ENCODE measurements at regions not wholly inside any gene's neighbourhood (a gene's known extent, or its start where the extent isn't known, plus 50 kb on each side); places are given as distances from the start of the nearest gene placed in this dataset.
"Not testable (repeated sequence)": the region's sequence is repeated elsewhere in the genome, so short reads cannot be mapped to it uniquely, and the experiment has no call there.

- not testable (repeated sequence) for DNase-seq
Measured at GRCh38 chr4:155439760-155440159, 63.0 kb upstream of the MAP9 start.

GRCh38 chr4:155434904-155435303, 58.1 kb upstream of the MAP9 start:
- DNase-seq: no peak

- DNase-seq: no peak
Measured at GRCh38 chr4:155434366-155434765, 57.6 kb upstream of the MAP9 start.

- no peak for DNase-seq
Measured at GRCh38 chr4:155433636-155434360, 57.0 kb upstream of the MAP9 start.

DNA sequence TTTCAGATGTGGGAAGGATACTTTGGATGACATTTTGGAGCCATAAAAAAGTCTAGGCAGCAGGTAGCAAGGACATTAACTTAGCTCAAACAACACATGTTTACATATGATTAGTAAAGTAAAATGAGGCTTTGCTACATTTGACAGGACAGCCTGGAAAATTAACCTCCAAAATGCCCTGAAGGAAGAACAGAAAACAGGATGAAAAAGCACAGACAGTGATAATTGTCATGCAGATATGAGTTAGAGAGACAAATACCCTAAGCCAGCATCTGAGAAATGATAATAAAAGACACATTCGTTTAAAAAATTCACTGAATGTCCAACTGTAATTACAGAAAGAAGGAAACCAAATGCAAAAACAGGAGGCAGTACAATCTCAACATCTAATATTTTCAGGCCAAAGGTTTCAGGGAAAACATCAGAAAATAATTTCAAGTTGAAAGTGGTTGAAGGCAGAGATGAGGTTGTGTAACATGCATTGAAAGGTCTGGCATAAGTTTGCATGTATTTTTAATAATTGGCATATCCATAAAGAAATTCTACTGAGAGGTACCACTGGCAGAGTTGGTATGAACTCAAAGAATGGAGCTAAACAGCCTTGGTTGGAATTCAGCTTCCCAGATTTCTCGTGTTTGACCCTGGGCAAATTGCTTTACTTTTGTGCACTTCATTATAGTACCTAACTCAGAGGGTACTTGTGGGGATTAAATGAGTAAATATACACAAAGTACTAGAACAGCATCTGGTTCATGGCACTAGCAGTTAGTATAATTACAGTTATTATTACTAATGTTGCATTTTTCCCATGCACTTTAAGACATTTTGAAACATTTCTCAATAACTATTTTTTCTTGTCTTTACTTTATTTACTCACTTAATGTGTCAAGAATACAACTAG, 54.4 kb upstream of the MAP9 start:
- no peak for DNase-seq

GRCh38 chr4:155428128-155428527, 51.4 kb upstream of the MAP9 start:
- DNase-seq: no peak

DNA sequence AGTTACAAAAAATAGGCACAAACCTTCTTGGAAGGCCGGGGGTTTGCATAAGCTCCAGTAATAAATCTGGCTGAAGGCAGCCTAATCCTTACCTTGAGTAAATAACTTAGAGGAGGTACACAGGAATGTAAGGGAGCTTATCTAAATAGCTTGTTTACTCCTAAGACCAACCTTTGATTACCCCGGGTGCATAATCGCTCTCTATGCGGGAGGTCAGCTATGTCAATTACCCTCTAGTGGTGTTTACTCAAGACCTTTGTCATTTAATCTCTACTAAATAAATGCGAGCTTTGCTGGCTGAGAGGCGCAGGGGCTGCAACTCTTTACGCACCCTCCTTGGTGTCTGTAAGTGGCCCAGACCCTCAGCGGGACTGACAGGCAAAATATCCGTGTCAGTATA, 50.2 kb upstream of the MAP9 start:
- DNase-seq: no peak

Measured in islet precursor cell (in vitro differentiated cells).